GM23248 (cell line): ENCODE measurements at regions not wholly inside any gene's neighbourhood (a gene's known extent, or its start where the extent isn't known, plus 50 kb on each side); places are given as distances from the start of the nearest gene placed in this dataset.

Experiments used
- DNase-seq: peaks from one replicate; pipeline ENCODE4 v3.0.0-alpha.2; 2015
- H2AFZ ChIP-seq: fragments of 200-600 bp; sonication (generic); 2 replicates; pipeline ENCODE4 v1.6.1; 2016; ENCODE audit warnings: antibody characterized with exemption
- H3F3A ChIP-seq: fragments of 200-600 bp; sonication (generic); 2 replicates; pipeline ENCODE4 v1.6.1; 2016; ENCODE audit warnings: mild to moderate bottlenecking, antibody characterized with exemption, mixed run types; ENCODE audit not compliant: insufficient read depth
- H3K27ac ChIP-seq: fragments of 200-600 bp; sonication (generic); 2 replicates; pipeline ENCODE4 v1.5.1; 2016; ENCODE audit warnings: mild to moderate bottlenecking
- H3K27me3 ChIP-seq: fragments of 200-600 bp; sonication (generic); replicated peaks from 2 replicates; pipeline ENCODE4 v1.6.1; 2016; ENCODE audit warnings: mild to moderate bottlenecking; ENCODE audit not compliant: insufficient read depth
- H3K36me3 ChIP-seq: fragments of 200-600 bp; sonication (generic); 2 replicates; pipeline ENCODE4 v1.6.1; 2016; ENCODE audit warnings: low read depth, mild to moderate bottlenecking
- H3K4me1 ChIP-seq: fragments of 200-600 bp; sonication (generic); 2 replicates; pipeline ENCODE4 v1.6.1; 2016; ENCODE audit warnings: mild to moderate bottlenecking; ENCODE audit not compliant: insufficient read depth
- H3K4me2 ChIP-seq: fragments of 200-600 bp; sonication (generic); one replicate; pipeline ENCODE4 v1.6.1; 2016; ENCODE audit warnings: mild to moderate bottlenecking; ENCODE audit not compliant: unreplicated experiment
- H3K4me3 ChIP-seq: fragments of 200-600 bp; sonication (generic); 2 replicates; pipeline ENCODE4 v1.5.1; 2016; ENCODE audit warnings: mild to moderate bottlenecking
- H3K79me2 ChIP-seq: fragments of 200-600 bp; sonication (generic); 2 replicates; pipeline ENCODE4 v1.6.1; 2016; ENCODE audit warnings: mild to moderate bottlenecking; ENCODE audit not compliant: insufficient read depth
- H3K9ac ChIP-seq: fragments of 200-600 bp; sonication (generic); 2 replicates; pipeline ENCODE4 v1.6.1; 2016; ENCODE audit warnings: mild to moderate bottlenecking
- H3K9me2 ChIP-seq: fragments of 200-600 bp; sonication (generic); 2 replicates; pipeline ENCODE4 v1.6.1; 2016; ENCODE audit warnings: mixed run types, mild to moderate bottlenecking, moderate library complexity; ENCODE audit not compliant: insufficient read depth
- H3K9me3 ChIP-seq: fragments of 200-600 bp; sonication (generic); one replicate; pipeline ENCODE4 v1.6.1; 2017; ENCODE audit warnings: low read depth
- H4K20me1 ChIP-seq: fragments of 200-600 bp; sonication (generic); 2 replicates; pipeline ENCODE4 v1.6.0; 2016; ENCODE audit not compliant: insufficient read depth
- EZH2 ChIP-seq: fragments of 200-600 bp; sonication (generic); IDR thresholded peaks from 2 replicates; pipeline ENCODE4 v1.6.1; 2018; ENCODE audit warnings: antibody characterized with exemption, mild to moderate bottlenecking; ENCODE audit not compliant: insufficient read depth, poor library complexity, severe bottlenecking
- EZH2phosphoT487 ChIP-seq: fragments of 200-600 bp; sonication (generic); IDR thresholded peaks from 2 replicates; pipeline ENCODE4 v1.6.1; 2018; ENCODE audit warnings: antibody characterized with exemption, moderate library complexity, mild to moderate bottlenecking, low read depth; ENCODE audit not compliant: insufficient read depth
- WGBS, 2 experiments: methylation state at CpG; one replicate each; pipeline ENCODE4 v1.1.6; 2015 to 2017; ENCODE audit warnings: low lambda C conversion rate in 2 of 2, low coverage in 1 of 2; ENCODE audit errors: missing lambda C conversion rate in 2 of 2; 5-methylcytosine and 5-hydroxymethylcytosine counted together
- in situ Hi-C: fragments of 300-500 bp; cut with MboI; formaldehyde crosslinking; loops from 2 replicates; pipeline ENCODE4 v1.15.0; 2020

- Histone ChIP-seq H3K4me2 (no peak overlapping the region), H3F3A (no peaks in the 10 kb centered on the region), H3K27me3 (no peaks in the 10 kb centered on the region), H3K79me2 (no peaks in the 10 kb centered on the region), H2AFZ (no peak overlapping the region), H3K4me1 (no peaks in the 10 kb centered on the region), H3K9ac (no peak overlapping the region), H3K36me3 (no peaks in the 10 kb centered on the region), H4K20me1 (no peaks in the 10 kb centered on the region), H3K27ac (no peak overlapping the region), H3K9me3 (no peaks in the 10 kb centered on the region), H3K4me3 (no peak overlapping the region), H3K9me2 (no peaks in the 10 kb centered on the region)
- in situ Hi-C loops = no loop called here
- no peak for DNase-seq
- no peak for TF ChIP-seq EZH2phosphoT487
- TF ChIP-seq EZH2 = no peak
These were observed 743.7 kb upstream of the EPHA6 start for GRCh38 chr3:96070678-96071077.

GRCh38 chr3:96071097-96071496 is 743.3 kb upstream of the EPHA6 start:
- in situ Hi-C loops = no loop called here
- Histone ChIP-seq H3K9ac (no peak overlapping the region), H3K9me3 (no peaks in the 10 kb centered on the region), H3K9me2 (no peaks in the 10 kb centered on the region), H2AFZ (no peak overlapping the region), H3K27ac (no peak overlapping the region), H3F3A (no peaks in the 10 kb centered on the region), H3K79me2 (no peaks in the 10 kb centered on the region), H3K4me1 (no peaks in the 10 kb centered on the region), H3K4me3 (no peak overlapping the region), H3K4me2 (no peak overlapping the region), H4K20me1 (no peaks in the 10 kb centered on the region), H3K36me3 (no peaks in the 10 kb centered on the region), H3K27me3 (no peaks in the 10 kb centered on the region)
- TF ChIP-seq EZH2 = no peak
- TF ChIP-seq EZH2phosphoT487 = no peak
- DNase-seq = no peak
- 12 to 13% methylated on average over 5 of the region's 5 CpGs for WGBS, 2 experiments

GRCh38 chr3:96072226-96072625 is 742.2 kb upstream of the EPHA6 start:
- in situ Hi-C loops = no loop called here
- H3F3A ChIP-seq = no peaks in the 10 kb centered on the region
- TF ChIP-seq EZH2phosphoT487 = no peak
- TF ChIP-seq EZH2 = no peak

GRCh38 chr3:96083610-96084009 is 730.8 kb upstream of the EPHA6 start:
- no peak overlapping the region for H3K9ac ChIP-seq
- H3K9me2 ChIP-seq = no peaks in the 10 kb centered on the region
- no peak overlapping the region for H2AFZ ChIP-seq
- no peak overlapping the region for H3K4me3 ChIP-seq
- no peaks in the 10 kb centered on the region for H3F3A ChIP-seq
- H3K27ac ChIP-seq = no peak overlapping the region
- DNase-seq = no peak
- no peaks in the 10 kb centered on the region for H3K27me3 ChIP-seq
- H3K4me1 ChIP-seq = no peaks in the 10 kb centered on the region
- in situ Hi-C loops = no loop called here
- TF ChIP-seq EZH2phosphoT487 = no peak
- TF ChIP-seq EZH2 = no peak
- H3K79me2 ChIP-seq = no peaks in the 10 kb centered on the region
- H3K9me3 ChIP-seq = no peaks in the 10 kb centered on the region
- H4K20me1 ChIP-seq = no peaks in the 10 kb centered on the region
- H3K4me2 ChIP-seq = no peak overlapping the region
- WGBS, 2 experiments = 3 to 4% methylated on average over 1 of the region's 1 CpG
- no peaks in the 10 kb centered on the region for H3K36me3 ChIP-seq

More at GRCh38 chr3:96072226-96072625, 742.2 kb upstream of the EPHA6 start:
- Histone ChIP-seq H3K27me3 (no peaks in the 10 kb centered on the region), H3K4me1 (no peaks in the 10 kb centered on the region), H4K20me1 (no peaks in the 10 kb centered on the region), H3K36me3 (no peaks in the 10 kb centered on the region), H2AFZ (no peak overlapping the region), H3K9me2 (no peaks in the 10 kb centered on the region), H3K4me2 (no peak overlapping the region), H3K4me3 (no peak overlapping the region), H3K9me3 (no peaks in the 10 kb centered on the region), H3K79me2 (no peaks in the 10 kb centered on the region), H3K9ac (no peak overlapping the region), H3K27ac (no peak overlapping the region)
- DNase-seq = no peak

GRCh38 chr3:96086018-96086417 is 728.4 kb upstream of the EPHA6 start:
- H3K9me3 ChIP-seq = no peaks in the 10 kb centered on the region
- H3K36me3 ChIP-seq = no peaks in the 10 kb centered on the region
- no peak overlapping the region for H3K4me3 ChIP-seq
- no peak for TF ChIP-seq EZH2
- TF ChIP-seq EZH2phosphoT487 = no peak
- no peak overlapping the region for H3K27ac ChIP-seq
- in situ Hi-C loops = no loop called here
- H3K79me2 ChIP-seq = no peaks in the 10 kb centered on the region
- no peak overlapping the region for H3K9ac ChIP-seq
- no peaks in the 10 kb centered on the region for H3K27me3 ChIP-seq
- no peak for DNase-seq
- H4K20me1 ChIP-seq = no peaks in the 10 kb centered on the region
- no peak overlapping the region for H3K4me2 ChIP-seq
- WGBS, 2 experiments = 15 to 31% methylated on average over 2 of the region's 2 CpGs
- H3K9me2 ChIP-seq = no peaks in the 10 kb centered on the region
- H2AFZ ChIP-seq = no peak overlapping the region
- H3F3A ChIP-seq = no peaks in the 10 kb centered on the region
- H3K4me1 ChIP-seq = no peaks in the 10 kb centered on the region
